Erythroblast (primary cell): ENCODE measurements at regions not wholly inside any gene's neighbourhood (a gene's known extent, or its start where the extent isn't known, plus 50 kb on each side); places are given as distances from the start of the nearest gene placed in this dataset.

ENCODE experiments used
- GATA1 ChIP-seq: IDR thresholded peaks from 2 replicates; pipeline ENCODE4 v1.6.1; 2011; ENCODE audit warnings: low read depth, mild to moderate bottlenecking, control low read depth, low read length, moderate library complexity
- POLR2A ChIP-seq: IDR thresholded peaks from 2 replicates; pipeline ENCODE4 v1.6.1; 2011; ENCODE audit warnings: mild to moderate bottlenecking, low read length

GRCh38 chr4:92031825-92032224 is 271.9 kb upstream of the GRID2 start:
- no peak for TF ChIP-seq POLR2A
- no peak for TF ChIP-seq GATA1
